ENCODE measurements at regions not wholly inside any gene's neighbourhood (a gene's known extent, or its start where the extent isn't known, plus 50 kb on each side); places are given as distances from the start of the nearest gene placed in this dataset.
"Not testable (repeated sequence)": the region's sequence is repeated elsewhere in the genome, so short reads cannot be mapped to it uniquely, and the experiment has no call there.

DNA sequence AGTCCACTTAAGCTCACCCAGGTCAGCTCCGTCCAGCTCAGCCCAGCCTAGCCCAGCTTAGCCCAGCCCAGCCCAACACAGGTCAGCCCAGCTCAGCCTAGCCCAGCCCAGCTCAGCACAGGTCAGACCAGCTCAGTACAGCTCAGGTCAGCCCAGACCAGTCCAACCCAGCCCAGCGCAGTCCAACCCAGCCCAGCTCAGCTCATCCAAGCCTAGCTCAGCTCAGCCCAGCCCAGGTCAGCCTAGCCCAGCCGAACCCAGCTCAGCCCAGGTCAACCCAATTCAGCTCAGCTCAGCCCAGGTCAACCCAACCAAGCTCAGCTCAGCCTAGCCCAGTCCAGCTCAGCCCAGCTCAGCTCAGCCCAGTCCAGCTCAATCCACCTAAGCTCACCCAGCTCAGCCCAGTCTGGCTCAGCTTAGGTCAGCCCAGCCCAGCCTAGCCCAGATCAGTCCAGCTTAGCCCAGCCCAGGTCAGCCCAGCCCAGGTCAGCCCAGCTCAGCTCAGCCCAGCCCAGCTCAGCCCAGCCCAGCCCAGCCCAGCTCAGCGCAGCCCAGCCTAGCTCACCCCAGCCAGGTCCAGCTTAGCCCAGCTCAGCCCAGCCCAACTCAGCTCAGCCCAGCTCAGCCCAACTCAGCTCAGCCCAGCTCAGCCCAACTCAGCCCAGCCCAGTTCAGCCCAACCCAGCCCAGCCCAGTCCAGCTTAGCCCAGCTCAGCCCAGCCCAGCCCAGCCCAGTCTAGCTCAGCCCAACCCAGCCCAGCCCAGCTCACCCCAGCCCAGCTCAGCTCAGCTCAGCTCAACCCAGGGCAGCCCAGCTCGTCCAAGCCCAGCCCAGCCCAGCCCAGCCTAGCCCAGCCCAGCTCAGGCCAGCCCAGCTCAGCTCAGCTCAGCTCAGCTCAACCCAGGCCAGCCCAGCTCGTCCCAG, 184.0 kb downstream of the TMEM121 start:
- DNase-seq (ENCODE audit: low spot score) = no peak

DNA sequence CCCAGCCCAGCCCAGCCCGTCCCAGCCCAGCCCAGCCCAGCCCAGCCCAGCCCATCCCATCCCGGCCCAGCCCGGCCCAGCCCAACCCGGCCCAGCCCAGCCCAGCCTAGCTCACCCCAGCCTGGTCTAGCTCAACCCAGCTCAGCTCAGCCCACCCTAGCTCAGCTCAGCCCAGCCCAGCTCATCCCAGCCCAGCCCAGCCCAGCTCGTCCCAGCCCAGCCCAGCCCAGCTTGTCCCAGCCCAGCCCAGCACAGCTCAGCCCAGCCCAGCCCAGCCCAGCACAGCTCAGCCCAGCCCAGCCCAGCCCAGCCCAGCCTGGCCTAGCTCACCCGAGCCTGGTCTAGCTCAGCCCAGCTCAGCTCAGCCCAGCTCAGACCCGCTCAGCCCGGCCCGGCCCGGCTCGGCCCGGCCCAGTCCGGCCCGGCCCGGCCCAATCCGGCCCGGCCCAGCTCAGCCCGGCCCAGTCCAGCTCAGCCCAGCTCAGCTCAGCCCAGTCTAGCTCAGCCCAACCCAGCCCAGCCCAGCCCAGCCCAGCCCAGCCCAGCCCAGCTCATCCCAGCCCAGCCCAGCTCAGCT, 184.7 kb downstream of the TMEM121 start:
- DNase-seq (ENCODE audit: low spot score) = no peak

DNA sequence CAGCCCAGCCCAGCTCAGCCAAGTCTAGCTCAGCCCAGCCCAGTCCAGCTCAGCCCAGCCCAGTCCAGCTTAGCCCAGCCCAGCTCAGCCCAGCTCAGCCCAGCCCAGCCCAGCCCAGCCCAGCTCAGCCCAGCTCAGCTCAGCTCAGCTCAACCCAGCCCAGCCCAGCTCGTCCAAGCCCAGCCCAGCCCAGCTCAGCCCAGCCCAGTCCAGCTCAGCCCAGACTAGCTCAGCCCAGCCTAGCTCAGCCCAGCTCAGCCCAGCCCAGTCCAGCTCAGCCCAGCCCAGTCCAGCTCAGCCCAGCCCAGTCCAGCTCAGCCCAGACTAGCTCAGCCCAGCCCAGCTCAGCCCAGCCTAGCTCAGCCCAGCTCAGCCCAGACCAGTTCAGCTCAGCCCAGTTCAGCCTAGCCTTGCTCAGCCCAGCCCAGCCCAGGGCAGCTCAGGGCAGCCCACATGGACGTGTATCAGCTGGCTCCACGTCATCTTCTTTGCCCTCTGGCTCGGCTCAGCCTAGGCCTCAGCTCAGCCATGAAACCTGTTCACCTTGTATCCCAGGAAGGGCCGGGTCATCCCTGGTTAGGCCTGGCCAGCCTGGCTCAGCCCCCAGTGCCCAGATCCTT, 185.6 kb downstream of the TMEM121 start:
- DNase-seq (ENCODE audit: low spot score) = no peak

DNA sequence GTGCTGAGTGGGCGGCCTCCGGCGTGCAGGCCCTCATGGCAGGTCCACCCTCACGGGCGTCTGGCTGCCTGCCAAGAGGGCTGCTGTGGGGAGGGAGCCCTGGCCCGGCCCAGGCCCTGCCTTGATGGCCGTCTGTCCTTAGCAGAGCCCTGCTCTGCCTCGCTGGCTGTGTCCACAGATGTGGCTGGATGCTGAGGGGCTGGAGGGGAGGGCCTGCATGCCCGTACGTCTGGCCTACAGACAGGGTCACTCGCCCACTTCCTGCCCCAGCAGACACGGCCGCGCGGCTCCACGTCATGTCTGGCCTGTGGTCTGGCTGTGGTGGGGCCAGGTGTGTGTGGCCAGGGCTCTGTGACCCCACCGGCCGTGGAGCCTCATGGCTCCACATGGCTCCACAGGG, 186.3 kb downstream of the TMEM121 start:
- DNase-seq (ENCODE audit: low spot score) = not testable (repeated sequence)

DNA sequence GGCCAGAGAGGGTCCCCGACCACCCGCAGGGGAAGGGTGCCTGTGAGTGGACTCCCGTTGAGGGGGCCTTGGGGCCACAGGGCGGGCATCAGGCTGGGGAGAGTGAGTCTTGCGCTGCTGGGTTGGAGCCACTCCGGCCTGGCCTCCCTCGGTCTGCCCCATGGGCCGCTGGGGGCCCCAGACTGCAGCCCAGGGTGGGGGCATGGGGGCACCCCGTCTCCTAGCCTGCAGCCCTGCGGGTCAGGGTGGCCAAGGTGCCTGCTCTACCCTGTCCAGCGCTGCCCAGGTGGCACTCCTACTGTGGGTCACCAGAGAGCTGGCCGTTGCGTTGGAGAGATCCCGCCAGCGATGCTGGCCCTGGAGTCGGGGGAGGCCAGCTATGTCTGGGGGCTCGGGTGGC, 186.8 kb downstream of the TMEM121 start:
- DNase-seq (ENCODE audit: low spot score) = not testable (repeated sequence)

DNA sequence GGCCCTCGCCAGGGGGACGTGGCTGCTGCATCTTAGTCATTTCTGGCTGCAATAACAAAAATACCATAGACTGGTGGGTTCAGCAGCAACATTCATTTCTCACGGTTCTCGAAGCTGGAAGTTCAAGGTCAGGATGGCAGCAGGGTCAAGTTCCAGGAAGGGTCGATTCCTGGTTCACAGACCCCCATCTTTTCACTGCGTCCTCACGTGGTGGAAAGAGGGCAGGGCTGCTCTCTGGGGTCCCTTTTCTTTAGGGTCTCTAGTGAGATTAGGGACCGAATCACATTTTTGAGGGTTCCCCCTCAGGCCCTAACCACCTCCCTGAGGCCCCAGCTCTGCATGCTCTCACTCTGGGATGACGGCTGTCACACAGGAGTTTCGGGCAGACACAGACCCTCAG, 187.5 kb downstream of the TMEM121 start:
- DNase-seq (ENCODE audit: low spot score) = not testable (repeated sequence)

DNA sequence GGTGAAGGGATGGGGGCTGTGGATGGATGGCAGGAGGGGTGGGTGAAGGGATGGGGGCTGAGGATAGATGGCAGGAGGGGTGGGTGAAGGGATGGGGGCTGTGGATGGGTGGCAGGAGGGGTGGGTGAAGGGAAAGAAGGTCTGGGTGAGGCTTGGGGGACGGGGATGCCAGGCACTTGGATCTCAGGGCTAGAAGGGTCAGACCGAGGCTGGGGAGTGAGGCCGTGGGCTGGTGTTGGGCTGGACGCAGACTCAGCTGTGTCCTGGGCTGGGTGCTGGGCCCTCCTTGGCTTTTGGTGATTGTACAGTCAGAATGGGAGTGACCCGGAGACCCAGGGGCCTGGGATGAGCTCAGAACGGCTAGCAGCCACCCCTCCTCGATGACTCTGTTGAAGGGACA, 192.4 kb downstream of the TMEM121 start:
- not testable (repeated sequence) for DNase-seq (ENCODE audit: low spot score)

DNA sequence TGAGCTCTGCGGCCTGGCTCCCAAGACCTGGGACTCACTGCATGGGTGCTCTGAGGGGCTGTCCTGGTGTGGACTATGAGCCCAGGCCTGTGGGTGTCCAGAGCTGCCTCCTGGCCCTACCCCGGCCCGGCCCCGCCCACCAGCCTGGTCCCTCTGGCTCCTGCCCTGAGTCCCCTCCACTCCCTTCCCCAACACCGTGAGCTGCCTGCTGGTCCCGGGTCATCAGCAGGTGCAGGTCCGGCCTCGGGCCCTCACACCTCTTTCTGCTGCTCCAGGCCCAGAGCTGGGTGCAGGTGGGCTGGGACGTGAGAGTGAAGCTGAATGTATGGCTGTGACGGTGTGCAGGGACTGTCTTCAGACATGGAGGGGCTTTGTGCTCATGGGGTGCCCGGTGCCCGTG, 193.7 kb downstream of the TMEM121 start:
- DNase-seq (ENCODE audit: low spot score) = not testable (repeated sequence)

DNA sequence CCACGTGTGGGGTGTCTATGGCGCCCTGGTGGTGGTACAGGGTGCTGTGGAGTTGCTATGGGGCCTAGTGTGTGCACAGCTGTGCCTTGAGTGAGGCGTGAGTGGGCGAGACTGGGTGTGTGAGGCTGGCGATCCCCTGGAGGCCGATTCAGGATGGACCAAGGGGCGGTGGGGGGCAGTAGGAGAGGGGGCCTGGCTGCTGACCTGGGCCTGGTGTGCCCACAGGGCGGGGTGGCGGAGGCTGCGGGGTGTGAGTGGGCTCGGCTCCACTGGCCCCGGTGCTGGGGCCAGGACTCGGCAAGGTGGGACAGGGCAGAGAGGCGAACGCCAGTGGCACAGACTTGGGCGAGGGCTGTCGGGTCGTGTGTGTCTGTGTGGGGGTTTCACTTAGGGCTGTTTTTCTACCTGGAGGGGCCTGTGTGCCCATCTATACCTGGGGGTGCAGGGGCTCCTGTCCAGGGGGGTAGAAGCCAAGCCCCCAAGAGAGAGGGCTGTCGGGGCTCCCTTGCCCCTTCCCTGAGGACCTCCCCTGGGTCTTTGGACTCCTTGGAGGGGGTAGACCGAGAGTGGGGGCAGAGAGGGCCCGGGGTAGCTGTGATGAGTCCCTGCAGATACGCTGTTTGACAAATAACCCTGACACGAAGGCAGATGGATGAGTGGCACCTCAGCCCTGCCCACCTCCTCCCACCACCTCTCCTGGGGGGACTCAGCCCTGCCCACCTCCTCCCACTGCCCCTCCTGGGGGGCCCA, 194.6 kb downstream of the TMEM121 start:
- not testable (repeated sequence) for DNase-seq (ENCODE audit: low spot score)

DNA sequence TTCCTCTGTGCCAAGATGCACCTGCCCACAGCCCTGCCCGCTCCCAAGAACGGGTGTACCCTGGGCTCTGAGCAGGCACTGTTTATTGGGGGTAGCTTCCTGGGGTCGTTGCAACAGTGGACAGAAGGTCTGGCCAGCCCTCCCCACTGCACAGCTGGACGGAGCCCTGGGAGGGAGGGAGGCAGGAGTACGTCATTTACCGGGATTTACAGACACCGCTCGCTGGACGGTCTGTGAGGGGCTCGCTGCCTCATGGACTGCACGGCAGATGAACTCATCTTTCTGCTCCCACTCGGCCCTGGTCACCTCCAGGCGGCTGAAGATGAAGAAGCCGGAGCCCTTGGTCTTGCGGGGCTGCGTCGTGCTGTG, 195.2 kb downstream of the TMEM121 start:
- not testable (repeated sequence) for DNase-seq (ENCODE audit: low spot score)

DNA sequence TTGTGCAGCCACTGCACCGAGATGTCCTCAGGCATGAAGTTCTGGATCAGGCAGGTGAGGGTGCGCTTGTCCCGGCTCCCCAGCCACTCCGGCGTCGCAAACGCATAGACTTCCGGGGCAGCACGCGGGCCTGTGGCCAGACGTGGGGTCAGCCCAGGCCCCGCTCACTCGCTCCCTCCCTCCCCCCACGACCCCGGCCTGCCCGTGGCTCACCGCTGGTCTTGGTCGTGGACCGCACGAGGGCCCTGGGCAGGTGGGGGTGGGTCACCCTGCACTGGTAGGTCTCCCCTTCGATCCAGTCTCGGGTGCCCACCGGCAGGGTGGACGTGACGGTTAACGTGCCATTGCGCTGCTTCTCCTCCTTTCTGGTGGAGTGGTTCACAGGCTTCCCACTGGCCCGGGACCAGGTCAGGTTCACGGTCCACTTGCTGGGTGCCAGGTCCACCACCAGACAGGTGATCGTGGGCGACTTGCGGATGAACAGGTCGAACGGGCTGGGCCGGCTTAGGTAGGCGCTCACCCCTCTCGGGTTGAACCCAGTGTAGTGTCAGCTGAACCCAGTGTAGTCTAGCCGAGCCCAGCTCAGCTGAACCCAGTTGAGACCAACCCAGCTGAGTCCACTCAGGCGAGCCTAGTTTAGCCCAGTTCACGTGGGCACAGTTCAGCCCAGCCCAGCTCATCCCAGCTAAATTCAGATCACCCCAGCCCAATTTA, 195.8 kb downstream of the TMEM121 start:
- not testable (repeated sequence) for DNase-seq (ENCODE audit: low spot score)

DNA sequence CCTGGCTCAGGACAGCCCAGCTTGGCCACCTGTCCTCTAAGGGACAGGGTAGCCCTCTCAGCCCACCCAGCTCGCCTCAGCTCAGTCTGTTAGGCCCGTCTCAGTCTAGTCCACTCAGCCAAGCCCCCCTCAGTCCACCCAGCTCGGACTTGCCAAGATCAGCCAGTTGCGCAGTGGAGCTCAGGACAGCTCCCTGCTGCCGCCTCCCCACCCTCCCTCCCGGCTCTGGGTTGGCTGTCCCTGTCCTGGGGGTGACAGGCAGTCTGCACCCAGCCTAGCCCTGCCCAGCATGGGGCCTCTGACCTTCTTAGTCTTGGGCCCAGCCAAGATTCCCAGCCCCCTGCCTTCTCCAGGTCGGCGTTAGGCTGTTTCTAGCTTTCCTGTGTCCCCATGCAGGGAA, 196.9 kb downstream of the TMEM121 start:
- DNase-seq (ENCODE audit: low spot score) = not testable (repeated sequence)

DNA sequence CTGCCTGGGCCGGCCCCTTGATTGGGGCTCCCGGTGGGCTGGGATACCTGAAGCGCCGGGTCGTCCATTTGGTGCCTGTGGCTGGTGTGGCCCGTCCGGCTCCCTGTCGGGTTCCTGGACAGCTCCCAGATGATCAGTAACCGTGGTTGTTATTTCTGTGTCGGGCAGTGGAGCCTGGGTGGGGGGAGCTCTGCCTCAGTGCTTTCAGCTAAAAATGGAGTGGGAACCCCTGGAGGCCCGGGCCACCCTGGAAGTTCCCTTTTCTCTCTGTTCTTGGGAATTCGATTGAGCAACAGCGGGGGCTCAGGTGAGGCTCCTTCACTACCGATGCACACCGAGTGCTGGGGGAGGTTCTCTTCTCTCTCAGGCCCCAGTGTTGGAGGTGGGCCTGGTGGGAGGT, 197.4 kb downstream of the TMEM121 start:
- not testable (repeated sequence) for DNase-seq (ENCODE audit: low spot score)

DNA sequence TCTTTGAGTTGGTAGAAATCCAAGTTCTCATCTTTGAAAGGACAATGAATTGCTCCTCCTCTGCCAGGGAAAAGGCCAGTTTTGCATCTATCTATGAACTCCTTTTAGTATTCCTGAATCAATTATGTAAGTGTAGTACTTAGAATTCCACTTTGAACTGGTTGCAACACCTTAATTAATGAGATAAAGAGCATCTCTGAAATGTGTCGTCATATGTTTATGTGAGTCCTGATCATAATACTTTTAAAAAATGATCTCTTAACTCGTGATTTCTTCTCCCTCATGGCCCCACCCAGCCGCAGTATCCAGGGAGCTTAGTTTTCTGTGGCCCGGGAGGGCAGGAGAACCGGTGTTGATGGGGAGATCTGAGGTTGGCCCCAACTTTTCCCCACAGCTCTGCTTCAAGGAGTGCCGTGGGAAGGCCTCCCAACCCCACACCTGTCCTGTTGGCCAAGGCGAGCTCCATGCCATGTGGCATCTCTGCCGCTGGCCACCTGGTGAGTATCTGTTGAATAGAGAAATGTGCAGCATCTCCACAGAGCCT, 203.5 kb downstream of the TMEM121 start:
- DNase-seq (ENCODE audit: low spot score) = not testable (repeated sequence)

DNA sequence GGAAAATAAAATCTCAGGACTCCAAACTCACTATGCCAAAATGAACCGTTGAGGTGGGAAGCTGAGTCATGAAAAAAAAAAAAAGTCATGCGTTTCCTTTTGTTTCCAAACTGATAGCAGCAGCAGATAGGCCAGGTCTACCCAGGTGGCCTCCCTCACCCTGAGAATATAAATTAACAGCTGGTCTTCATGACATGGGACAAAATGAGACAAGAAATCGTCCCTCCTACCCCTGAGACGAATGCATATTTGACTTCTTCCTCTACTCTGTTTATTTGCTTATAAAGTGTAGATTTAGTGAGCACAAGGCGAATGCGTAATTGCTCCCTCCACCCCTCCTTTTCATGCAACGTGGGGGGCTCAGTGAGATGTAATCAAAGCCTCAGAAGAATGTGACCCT, 204.3 kb downstream of the TMEM121 start:
- not testable (repeated sequence) for DNase-seq (ENCODE audit: low spot score)

DNA sequence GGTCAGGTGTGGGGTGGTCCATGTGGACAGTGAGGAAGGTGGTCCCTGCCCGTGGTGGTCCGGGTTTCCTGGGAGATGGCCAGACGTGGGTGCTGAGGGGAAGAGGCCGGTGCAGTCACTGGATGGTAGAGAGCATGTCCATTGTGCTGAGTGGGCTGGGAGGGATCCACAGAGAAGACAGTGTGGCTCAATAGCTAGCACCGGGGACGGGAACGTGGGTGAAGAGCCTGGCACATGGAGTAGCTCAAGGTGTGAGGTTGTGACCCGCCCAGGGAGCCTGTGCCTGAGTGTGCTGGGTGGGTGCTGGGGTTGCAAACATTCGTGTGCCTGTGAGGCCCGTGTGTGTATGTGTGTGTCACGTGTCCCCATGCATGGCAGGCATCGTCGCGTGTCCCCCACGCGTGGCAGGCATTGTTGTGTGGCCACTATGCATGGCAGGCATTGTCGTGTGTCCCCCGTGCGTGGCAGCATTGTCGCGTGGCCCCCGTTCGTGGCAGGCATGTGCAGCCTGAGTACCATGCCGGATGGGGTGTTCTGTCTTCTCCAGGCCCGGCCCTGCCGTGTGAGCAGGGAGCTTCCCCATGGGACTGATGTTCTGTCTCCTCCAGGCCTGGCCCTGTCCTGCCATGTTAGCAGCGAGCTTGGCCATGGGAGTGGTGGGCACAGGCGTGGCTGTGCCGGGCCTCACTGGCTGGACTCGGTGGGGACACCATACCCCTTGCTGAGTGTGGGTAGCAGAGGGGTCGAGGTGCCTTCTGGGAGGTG, 205.0 kb downstream of the TMEM121 start:
- not testable (repeated sequence) for DNase-seq (ENCODE audit: low spot score)

DNA sequence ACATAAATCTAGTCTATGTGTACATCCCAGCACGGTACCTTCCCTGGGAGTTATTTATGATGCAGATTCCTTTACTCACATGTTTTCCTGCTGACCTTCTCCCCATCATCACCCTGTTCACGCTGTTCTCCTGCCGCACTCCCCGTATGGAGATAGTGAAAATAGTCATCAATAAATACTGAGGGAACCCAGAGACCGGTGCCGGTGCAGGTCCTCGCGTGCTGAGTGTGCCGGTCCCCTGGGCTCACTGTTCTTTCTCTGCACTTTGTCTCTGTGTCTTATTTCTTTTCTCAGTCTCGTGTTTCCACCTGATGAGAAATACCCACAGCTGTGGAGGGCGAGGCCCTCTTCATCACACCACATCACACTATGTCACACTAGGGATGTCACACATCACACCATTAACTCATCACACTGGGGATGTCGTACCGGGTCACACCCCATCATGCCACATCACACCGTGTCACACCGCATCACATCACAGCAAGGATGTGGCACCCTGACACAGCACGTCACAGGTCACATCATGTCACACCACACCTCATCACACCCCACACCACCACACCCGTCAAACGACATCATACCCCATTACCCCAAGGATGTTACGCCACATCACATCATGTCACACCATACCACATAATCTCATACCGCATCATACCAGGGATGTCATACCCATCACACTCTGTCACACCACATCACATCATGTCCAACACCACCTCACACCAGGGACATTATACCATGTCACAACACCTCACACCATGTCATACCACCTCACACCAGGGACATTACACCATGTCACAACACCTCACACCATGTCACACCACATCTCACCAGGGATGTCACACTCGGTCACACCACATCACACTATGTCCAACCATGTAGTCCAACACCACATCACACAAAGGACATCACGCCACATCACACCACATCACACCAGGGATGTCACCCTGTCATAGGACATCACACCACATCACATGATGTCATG, 207.0 kb downstream of the TMEM121 start:
- DNase-seq (ENCODE audit: low spot score) = no peak

DNA sequence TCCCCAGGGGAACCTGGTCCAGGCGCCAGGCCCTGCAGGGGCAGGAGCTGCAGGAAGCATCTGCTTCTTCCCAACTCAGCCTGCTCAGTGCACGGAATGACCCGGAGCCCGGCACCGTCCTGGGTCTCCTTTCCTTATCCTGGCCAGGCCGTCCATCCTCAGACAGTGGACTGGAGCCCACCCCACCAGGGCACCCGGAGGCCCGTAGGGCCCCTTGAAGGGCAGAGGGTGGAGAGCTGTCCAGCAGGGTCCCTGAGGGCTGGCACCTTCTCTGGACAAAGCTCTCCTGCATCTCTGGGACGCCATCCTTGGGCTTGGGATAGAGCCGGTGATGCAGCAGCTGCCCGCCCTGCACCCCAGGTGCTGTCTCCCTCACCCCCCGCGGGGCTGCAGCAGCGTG, 207.9 kb downstream of the TMEM121 start:
- not testable (repeated sequence) for DNase-seq (ENCODE audit: low spot score)

DNA sequence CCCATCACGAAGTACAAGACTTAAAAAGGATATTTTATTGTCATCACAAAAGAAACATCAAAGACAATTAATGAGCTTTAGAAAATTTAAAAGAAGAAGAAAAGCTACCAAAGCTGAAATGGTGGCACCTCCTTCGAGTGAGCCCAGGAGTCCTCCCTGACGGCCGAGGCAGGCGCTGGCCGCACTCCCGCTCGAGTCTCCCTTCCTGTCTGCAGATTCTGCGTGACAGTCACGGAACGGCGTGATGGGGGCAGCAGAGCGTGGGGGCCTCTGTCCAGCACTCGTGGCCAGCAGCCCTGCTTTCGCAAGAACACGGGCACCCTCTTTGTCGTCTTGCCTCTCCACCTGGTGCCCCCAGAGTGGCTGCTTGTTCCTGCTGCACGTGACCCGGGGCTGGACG, 209.9 kb downstream of the TMEM121 start:
- DNase-seq (ENCODE audit: low spot score) = not testable (repeated sequence)
